HL-60 (cell line): ENCODE measurements at regions not wholly inside any gene's neighbourhood (a gene's known extent, or its start where the extent isn't known, plus 50 kb on each side); places are given as distances from the start of the nearest gene placed in this dataset.

ENCODE experiments used
- DNase-seq, 2 experiments: peaks; one replicate each; pipeline ENCODE4 v3.0.0-alpha.2; 2010 to 2020; ENCODE audit warnings: low read depth in 1 of 2, low spot score in 1 of 2
- H3K27ac ChIP-seq: fragments of 250-450 bp; sonication (Bioruptor Pico); replicated peaks from 2 replicates; pipeline ENCODE4 v1.5.1; 2020; ENCODE audit warnings: mild to moderate bottlenecking, moderate library complexity
- H3K27me3 ChIP-seq: fragments of 250-450 bp; sonication (Bioruptor Pico); 2 replicates; pipeline ENCODE4 v1.5.1; 2021; ENCODE audit warnings: mild to moderate bottlenecking, moderate library complexity; ENCODE audit not compliant: insufficient read depth, poor library complexity, severe bottlenecking
- H3K4me3 ChIP-seq: replicated peaks from 2 replicates; pipeline ENCODE4 v1.5.1; 2011; ENCODE audit warnings: mild to moderate bottlenecking, control low read depth, low read length; ENCODE audit not compliant: insufficient read depth
- CTCF ChIP-seq: IDR thresholded peaks from one replicate; pipeline ENCODE4 v1.5.1; 2011; ENCODE audit warnings: low read length, control low read depth, inconsistent platforms; ENCODE audit not compliant: insufficient read depth
- GABPA ChIP-seq: IDR thresholded peaks from 2 replicates; pipeline ENCODE4 v1.6.1; 2012; ENCODE audit warnings: low read depth
- POLR2AphosphoS5 ChIP-seq: IDR thresholded peaks from 2 replicates; pipeline ENCODE4 v1.6.1; 2012; ENCODE audit warnings: low read depth
- REST ChIP-seq: IDR thresholded peaks from 2 replicates; pipeline ENCODE4 v1.6.1; 2012; ENCODE audit warnings: low read depth; ENCODE audit not compliant: insufficient replicate concordance
- SPI1 ChIP-seq: IDR thresholded peaks from 2 replicates; pipeline ENCODE4 v1.6.1; 2012; ENCODE audit warnings: low read depth, mild to moderate bottlenecking, borderline replicate concordance

GRCh38 chr9:82895822-82896110 lies 167.2 kb downstream of the RASEF start:
- no peak overlapping the region for H3K27ac ChIP-seq

GRCh38 chr9:82903503-82903902 lies 159.4 kb downstream of the RASEF start:
- Histone ChIP-seq H3K4me3 (no peak overlapping the region), H3K27me3 (no peaks in the 10 kb centered on the region), H3K27ac (no peak overlapping the region)
- no peak for DNase-seq
- TF ChIP-seq REST, result no peak
- no peak for TF ChIP-seq GABPA
- no peak for TF ChIP-seq SPI1
- no peak for TF ChIP-seq CTCF
- TF ChIP-seq POLR2AphosphoS5, result no peak

More at GRCh38 chr9:82895822-82896110, 167.2 kb downstream of the RASEF start:
- no peak overlapping the region for H3K4me3 ChIP-seq
- TF ChIP-seq CTCF (no peak), POLR2AphosphoS5 (no peak), REST (no peak), SPI1 (no peak), GABPA (no peak)
- no peaks in the 10 kb centered on the region for H3K27me3 ChIP-seq
- no peak for DNase-seq

- H3K4me3 ChIP-seq, result no peak overlapping the region
- no peak overlapping the region for H3K27ac ChIP-seq
- DNase-seq, result no peak
- TF ChIP-seq POLR2AphosphoS5, result no peak
- no peak for TF ChIP-seq REST
- TF ChIP-seq SPI1, result no peak
- no peak for TF ChIP-seq GABPA
- TF ChIP-seq CTCF, result no peak
- H3K27me3 ChIP-seq, result no peaks in the 10 kb centered on the region
Observed at GRCh38 chr9:82911996-82912395, 150.9 kb downstream of the RASEF start.
